ENCODE measurements at regions not wholly inside any gene's neighbourhood (a gene's known extent, or its start where the extent isn't known, plus 50 kb on each side); places are given as distances from the start of the nearest gene placed in this dataset.

DNA sequence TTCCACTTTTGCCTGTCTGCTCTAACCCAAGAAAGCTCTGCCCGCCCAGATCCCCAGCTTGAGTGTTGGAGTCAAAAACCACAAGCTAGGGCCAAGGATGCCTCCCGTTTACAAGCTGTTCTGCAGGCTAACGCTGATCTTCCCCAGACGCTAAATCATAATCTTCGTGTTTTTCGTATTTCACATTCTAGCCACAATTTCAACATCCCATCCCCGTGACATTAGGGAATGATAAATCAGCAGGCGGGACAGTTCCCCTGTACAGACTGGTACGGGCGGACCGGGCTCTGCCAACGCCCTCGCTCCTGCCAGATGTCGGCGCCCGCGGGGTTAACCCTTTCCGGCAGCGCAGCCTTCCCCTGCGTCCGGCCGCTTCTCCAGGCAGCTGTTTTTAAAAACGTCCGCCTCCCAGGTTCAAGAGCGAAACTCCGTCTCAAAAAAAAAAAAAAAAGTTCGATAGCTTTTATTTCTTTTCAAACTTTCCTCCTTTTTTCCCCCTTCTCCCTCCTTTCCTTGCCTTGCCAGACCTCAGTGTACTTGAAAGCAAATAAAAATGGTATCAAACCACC, 81.0 kb upstream of the BNC1 start:
- DNase-seq: no peak
- peak; percentile 27 to 32 (median 28) for ATAC-seq
- H3K27ac ChIP-seq: no peak overlapping the region
- no peak overlapping the region for H3K4me3 ChIP-seq
- H3K36me3 ChIP-seq: no peaks in the 10 kb centered on the region
- H3K9me3 ChIP-seq: no peaks in the 10 kb centered on the region
- H3K4me1 ChIP-seq: no peaks in the 10 kb centered on the region
- TF ChIP-seq POLR2A (IDR thresholded peaks at IDR 0.05): no peak
- TF ChIP-seq, protein P1, sequence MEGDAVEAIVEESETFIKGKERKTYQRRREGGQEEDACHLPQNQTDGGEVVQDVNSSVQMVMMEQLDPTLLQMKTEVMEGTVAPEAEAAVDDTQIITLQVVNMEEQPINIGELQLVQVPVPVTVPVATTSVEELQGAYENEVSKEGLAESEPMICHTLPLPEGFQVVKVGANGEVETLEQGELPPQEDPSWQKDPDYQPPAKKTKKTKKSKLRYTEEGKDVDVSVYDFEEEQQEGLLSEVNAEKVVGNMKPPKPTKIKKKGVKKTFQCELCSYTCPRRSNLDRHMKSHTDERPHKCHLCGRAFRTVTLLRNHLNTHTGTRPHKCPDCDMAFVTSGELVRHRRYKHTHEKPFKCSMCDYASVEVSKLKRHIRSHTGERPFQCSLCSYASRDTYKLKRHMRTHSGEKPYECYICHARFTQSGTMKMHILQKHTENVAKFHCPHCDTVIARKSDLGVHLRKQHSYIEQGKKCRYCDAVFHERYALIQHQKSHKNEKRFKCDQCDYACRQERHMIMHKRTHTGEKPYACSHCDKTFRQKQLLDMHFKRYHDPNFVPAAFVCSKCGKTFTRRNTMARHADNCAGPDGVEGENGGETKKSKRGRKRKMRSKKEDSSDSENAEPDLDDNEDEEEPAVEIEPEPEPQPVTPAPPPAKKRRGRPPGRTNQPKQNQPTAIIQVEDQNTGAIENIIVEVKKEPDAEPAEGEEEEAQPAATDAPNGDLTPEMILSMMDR (IDR thresholded peaks at IDR 0.05): no peak
- WGBS (ENCODE audit: insufficient coverage, low coverage, low lambda C conversion rate, missing lambda C conversion rate): 2% methylated on average over 27 of the region's 27 CpGs
- no peaks in the 10 kb centered on the region for H3K27me3 ChIP-seq
- intact Hi-C loops (cut with DNase I): no loop called here

DNA sequence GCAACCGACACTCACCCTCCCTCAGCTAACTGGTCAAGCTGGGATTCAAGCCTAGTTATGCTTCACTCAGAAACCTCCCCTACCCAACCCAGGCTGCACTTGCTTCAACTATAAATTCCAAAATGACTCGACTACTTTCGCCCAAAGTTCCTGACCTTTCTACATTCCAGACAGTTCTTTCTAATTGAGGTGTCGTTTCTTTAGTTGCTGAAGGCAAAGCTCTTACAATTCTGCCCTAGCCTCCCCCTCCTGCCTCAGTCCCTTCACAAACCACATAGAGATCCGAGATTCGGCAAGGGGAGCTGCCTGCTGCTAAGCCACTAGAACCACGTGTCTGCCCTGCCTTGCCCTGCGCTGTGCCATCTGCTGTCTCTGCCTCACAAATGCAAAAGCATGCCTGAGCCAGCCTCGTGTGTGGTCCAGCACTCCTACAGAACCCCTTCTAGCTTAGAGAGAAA, 74.7 kb upstream of the SH3GL3 start:
- no peaks in the 10 kb centered on the region for H3K36me3 ChIP-seq
- no peak overlapping the region for H3K27ac ChIP-seq
- no peaks in the 10 kb centered on the region for H3K4me1 ChIP-seq
- ATAC-seq (no peak), DNase-seq (no peak)
- no peak overlapping the region for H3K4me3 ChIP-seq
- intact Hi-C loops (cut with DNase I): loop anchor here in 1 of 2 donors (10.0 kb wide), 1 partner anchor 118 kb away; no protein-coding TSS in a partner anchor
- H3K9me3 ChIP-seq: no peaks in the 10 kb centered on the region
- no peaks in the 10 kb centered on the region for H3K27me3 ChIP-seq
- TF ChIP-seq POLR2A (IDR thresholded peaks at IDR 0.05): no peak
- 16% methylated on average over 8 of the region's 9 CpGs for WGBS (ENCODE audit: insufficient coverage, low coverage, low lambda C conversion rate, missing lambda C conversion rate)

DNA sequence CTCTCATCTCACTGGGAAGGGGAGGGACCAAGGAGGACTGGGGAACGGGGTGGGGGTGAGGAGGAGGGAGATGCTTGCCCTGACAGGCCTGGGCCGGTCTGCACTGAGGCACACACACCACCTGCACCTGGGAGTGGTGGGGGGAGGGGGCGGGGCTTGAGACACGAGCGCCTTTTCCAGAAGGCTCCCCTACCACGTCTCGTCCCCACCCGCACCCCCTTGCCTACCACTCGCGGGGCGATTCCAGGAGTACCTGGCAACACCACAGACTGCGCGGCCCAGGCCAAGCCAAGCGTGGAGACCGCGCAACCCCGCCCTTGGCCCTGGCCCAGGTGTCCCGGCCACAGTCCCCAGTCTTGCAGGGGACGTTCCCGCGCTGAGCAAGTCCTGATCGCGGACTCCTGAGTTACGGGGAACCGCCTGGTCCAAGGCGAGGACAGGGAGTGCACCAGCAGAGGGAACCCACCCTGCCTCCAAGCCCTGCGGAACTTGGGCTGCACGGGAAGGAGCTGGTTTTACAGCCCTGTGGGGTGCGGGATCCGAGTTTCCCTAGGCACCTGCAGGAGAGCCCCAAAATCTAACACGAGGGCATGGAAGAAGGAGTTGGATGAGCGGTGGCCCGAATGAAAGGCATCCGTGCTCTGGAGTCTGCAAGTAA, 68.1 kb upstream of the SH3GL3 start:
- WGBS (ENCODE audit: insufficient coverage, low coverage, low lambda C conversion rate, missing lambda C conversion rate): 0% methylated on average over 2 of the region's 34 CpGs
- intact Hi-C loops (cut with DNase I): loop anchor here in 1 of 2 donors (10.0 kb wide), 1 partner anchor 124 kb away; no protein-coding TSS in a partner anchor
- Histone ChIP-seq H3K9me3 (no peaks in the 10 kb centered on the region), H3K4me3 (no peak overlapping the region), H3K4me1 (no peaks in the 10 kb centered on the region), H3K36me3 (no peaks in the 10 kb centered on the region), H3K27me3 (no peaks in the 10 kb centered on the region), H3K27ac (no peak overlapping the region)
- DNase-seq: peak in 1 of 3 donors; percentile 18
- ATAC-seq: peak in 1 of 4 donors; percentile 33
- no peak for TF ChIP-seq POLR2A (IDR thresholded peaks at IDR 0.05)
- TF ChIP-seq, protein P1 (IDR thresholded peaks at IDR 0.05): no peak

DNA sequence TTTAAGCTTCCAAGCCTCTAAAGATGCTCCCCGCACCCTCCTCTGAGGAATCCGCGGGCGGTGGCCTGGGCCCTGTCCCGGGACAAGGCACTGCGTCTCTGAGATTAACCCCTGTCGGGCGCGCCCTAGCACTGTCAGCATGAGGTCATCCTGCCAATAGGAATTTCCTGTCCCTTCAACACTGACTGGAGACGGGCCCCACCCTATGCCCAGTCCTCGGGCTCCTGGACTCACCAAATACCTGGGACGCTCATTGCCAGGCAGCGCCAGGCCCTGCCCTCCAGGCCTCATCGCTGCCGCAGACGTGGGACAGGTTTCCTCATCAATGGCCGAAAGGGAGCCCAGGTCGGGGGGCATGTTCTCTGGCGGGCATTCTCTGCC, 67.6 kb upstream of the SH3GL3 start:
- Histone ChIP-seq H3K36me3 (no peaks in the 10 kb centered on the region), H3K4me3 (no peak overlapping the region), H3K27me3 (no peaks in the 10 kb centered on the region), H3K27ac (no peak overlapping the region), H3K9me3 (no peaks in the 10 kb centered on the region), H3K4me1 (no peaks in the 10 kb centered on the region)
- ATAC-seq: no peak
- intact Hi-C loops (cut with DNase I): loop anchor here in 1 of 2 donors (10.0 kb wide), 1 partner anchor 125 kb away; no protein-coding TSS in a partner anchor
- TF ChIP-seq POLR2A (IDR thresholded peaks at IDR 0.05): no peak
- TF ChIP-seq, protein P1 (IDR thresholded peaks at IDR 0.05): no peak
- no CpG with 5 or more reads among the region's 19 CpGs for WGBS (ENCODE audit: insufficient coverage, low coverage, low lambda C conversion rate, missing lambda C conversion rate)
- no peak for DNase-seq

DNA sequence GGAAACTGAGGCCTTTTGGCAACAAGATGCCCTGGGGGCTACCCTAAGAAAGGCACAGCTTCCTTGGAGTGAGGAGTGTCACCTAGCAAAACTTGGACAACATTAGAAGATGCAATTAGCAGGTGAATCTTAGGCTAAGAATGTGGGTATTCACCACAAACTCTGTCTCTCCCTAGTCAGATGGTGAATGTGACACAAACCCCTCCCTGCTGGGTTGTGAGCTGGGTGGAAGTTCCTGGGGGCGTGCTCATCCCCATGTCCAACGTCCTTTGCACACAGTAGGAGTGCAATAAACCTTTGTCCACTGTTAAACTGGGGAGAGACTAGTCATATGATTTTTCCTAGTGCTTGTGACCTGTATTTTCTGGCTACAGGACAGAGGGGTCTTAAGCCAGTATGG, 67.1 kb upstream of the SH3GL3 start:
- no peak overlapping the region for H3K4me3 ChIP-seq
- H3K36me3 ChIP-seq: no peaks in the 10 kb centered on the region
- H3K4me1 ChIP-seq: no peaks in the 10 kb centered on the region
- intact Hi-C loops (cut with DNase I): no loop called here
- no peak for DNase-seq
- ATAC-seq: no peak
- H3K9me3 ChIP-seq: no peaks in the 10 kb centered on the region
- H3K27ac ChIP-seq: no peak overlapping the region
- TF ChIP-seq, protein P1 (IDR thresholded peaks at IDR 0.05): no peak
- TF ChIP-seq POLR2A (IDR thresholded peaks at IDR 0.05): no peak
- no peaks in the 10 kb centered on the region for H3K27me3 ChIP-seq
- 30% methylated on average over 2 of the region's 2 CpGs for WGBS (ENCODE audit: insufficient coverage, low coverage, low lambda C conversion rate, missing lambda C conversion rate)
